Memory B cell (primary cell): ENCODE measurements at regions not wholly inside any gene's neighbourhood (a gene's known extent, or its start where the extent isn't known, plus 50 kb on each side); places are given as distances from the start of the nearest gene placed in this dataset.
A peak's percentile ranks its signal among the peaks of the same experiment; 100 is the strongest.

ENCODE experiments used
- ATAC-seq: fragments of 150-1000 bp; cut with Tn5 transposase; 2 replicates; pipeline ENCODE4 v1.10.0; 2021; ENCODE audit warnings: low read depth, mild to moderate bottlenecking, moderate library complexity
- DNase-seq, 2 donors: peaks; one replicate each; pipeline ENCODE4 v3.0.0; 2022; ENCODE audit warnings: low spot score in 2 of 2
- H3K27ac Mint-ChIP-seq: one replicate; pipeline ENCODE4 v1.8.0; 2022; ENCODE audit warnings: mild to moderate bottlenecking, moderate library complexity, mixed read lengths
- H3K27me3 Mint-ChIP-seq: one replicate; pipeline ENCODE4 v1.8.0; 2022; ENCODE audit warnings: mixed read lengths
- H3K36me3 Mint-ChIP-seq: one replicate; pipeline ENCODE4 v1.8.0; 2022; ENCODE audit warnings: mild to moderate bottlenecking, mixed read lengths
- H3K4me1 Mint-ChIP-seq: one replicate; pipeline ENCODE4 v1.8.0; 2022; ENCODE audit warnings: mixed read lengths
- H3K4me3 Mint-ChIP-seq: one replicate; pipeline ENCODE4 v1.8.0; 2022; ENCODE audit warnings: mild to moderate bottlenecking, moderate library complexity, mixed read lengths
- H3K9me3 Mint-ChIP-seq: one replicate; pipeline ENCODE4 v1.8.0; 2022; ENCODE audit warnings: mixed read lengths

- no peak for ATAC-seq
- H3K27ac Mint-ChIP-seq: no peak overlapping the region
- no peak for DNase-seq
- H3K9me3 Mint-ChIP-seq: no peaks in the 10 kb centered on the region
- no peak overlapping the region for H3K4me3 Mint-ChIP-seq
- no peaks in the 10 kb centered on the region for H3K27me3 Mint-ChIP-seq
- peaks cover 2% of the 10 kb centered on the region for H3K36me3 Mint-ChIP-seq
- H3K4me1 Mint-ChIP-seq: peaks cover 19% of the 10 kb centered on the region
Measured at GRCh38 chr4:85416094-85416493, 58.9 kb upstream of the ARHGAP24 start.

GRCh38 chr4:85419103-85419502 is 55.8 kb upstream of the ARHGAP24 start:
- Mint-ChIP-seq H3K9me3 (no peaks in the 10 kb centered on the region), H3K27me3 (no peaks in the 10 kb centered on the region), H3K4me3 (no peak overlapping the region), H3K4me1 (peaks cover 30% of the 10 kb centered on the region), H3K36me3 (peaks cover 2% of the 10 kb centered on the region), H3K27ac (no peak overlapping the region)
- DNase-seq (no peak), ATAC-seq (no peak)

- DNase-seq: no peak
- Mint-ChIP-seq H3K9me3 (no peaks in the 10 kb centered on the region), H3K4me1 (peaks cover 32% of the 10 kb centered on the region), H3K36me3 (peaks cover 2% of the 10 kb centered on the region), H3K27me3 (no peaks in the 10 kb centered on the region), H3K4me3 (peak overlapping the region; percentile 25), H3K27ac (peak overlapping the region; percentile 3)
- ATAC-seq: no peak
Measured at GRCh38 chr4:85420831-85421230, 54.1 kb upstream of the ARHGAP24 start.

- H3K4me3 Mint-ChIP-seq: no peak overlapping the region
- no peaks in the 10 kb centered on the region for H3K27me3 Mint-ChIP-seq
- peaks cover 2% of the 10 kb centered on the region for H3K36me3 Mint-ChIP-seq
- DNase-seq: no peak
- H3K9me3 Mint-ChIP-seq: no peaks in the 10 kb centered on the region
- no peak overlapping the region for H3K27ac Mint-ChIP-seq
- peaks cover 29% of the 10 kb centered on the region for H3K4me1 Mint-ChIP-seq
- ATAC-seq: peak; percentile 34
Measured at GRCh38 chr4:85423431-85423830, 51.5 kb upstream of the ARHGAP24 start.
